GM10248 (cell line): ENCODE measurements at regions not wholly inside any gene's neighbourhood (a gene's known extent, or its start where the extent isn't known, plus 50 kb on each side); places are given as distances from the start of the nearest gene placed in this dataset.

Experiments used
- CTCF ChIA-PET: fragments of 300-600 bp; sonication (Branson Sonifier 250); formaldehyde crosslinking; extraction: SDS; loops from one replicate; lab custom pipeline; 2021; ENCODE audit warnings: antibody characterized with exemption; lab: Yijun Ruan, JAX
- POLR2A ChIA-PET: fragments of 350-650 bp; sonication (Branson Sonifier 250); formaldehyde crosslinking; extraction: SDS; loops from one replicate; lab custom pipeline; 2020; ENCODE audit warnings: antibody characterized with exemption; lab: Yijun Ruan, JAX
- DNase-seq: peaks from one replicate; pipeline ENCODE4 v3.0.0; 2012; ENCODE audit errors: extremely low spot score
- TF ChIP-seq, protein P1 (sequence below): IDR thresholded peaks from 2 replicates; pipeline ENCODE4 v1.5.1; 2012; ENCODE audit warnings: mild to moderate bottlenecking, low read depth; ENCODE audit errors: extremely low read depth, missing control alignments, control extremely low read depth

DNA sequence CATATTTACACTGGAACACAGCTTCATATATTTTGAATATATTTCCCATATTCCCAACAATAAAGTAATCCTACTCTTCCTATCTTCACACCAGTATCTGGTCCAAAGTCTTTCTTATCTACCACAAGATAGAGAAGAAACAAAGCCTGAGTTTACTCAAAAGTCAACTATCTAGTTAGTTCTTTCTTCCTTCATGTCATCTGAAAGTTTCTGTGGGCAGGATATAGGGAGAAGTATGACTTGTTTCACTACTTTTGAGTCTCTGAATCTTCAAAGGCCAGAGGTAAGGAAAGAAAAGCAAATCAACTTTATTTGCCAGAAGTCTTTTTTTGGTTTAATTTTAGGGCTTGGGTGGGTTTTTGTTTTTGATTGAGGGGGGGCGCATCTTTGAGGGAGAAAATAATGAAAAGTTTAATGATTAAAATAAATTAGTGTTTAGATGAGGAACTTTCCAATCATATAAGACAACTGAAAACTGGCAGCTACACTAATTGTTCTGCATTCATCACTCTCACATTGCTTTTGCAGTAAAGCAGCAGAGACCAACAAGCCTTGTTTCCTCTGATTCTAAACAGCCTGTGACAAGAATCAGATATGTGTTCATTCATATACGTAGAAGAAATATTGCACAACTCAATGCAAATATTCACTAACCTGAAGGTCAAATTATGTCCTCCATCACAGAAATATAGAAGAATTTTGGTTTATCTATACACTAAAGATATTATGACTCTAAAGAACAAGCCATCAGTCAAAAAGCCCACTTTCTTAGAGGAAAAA, 421.4 kb downstream of the SHQ1 start:
- TF ChIP-seq, protein P1, sequence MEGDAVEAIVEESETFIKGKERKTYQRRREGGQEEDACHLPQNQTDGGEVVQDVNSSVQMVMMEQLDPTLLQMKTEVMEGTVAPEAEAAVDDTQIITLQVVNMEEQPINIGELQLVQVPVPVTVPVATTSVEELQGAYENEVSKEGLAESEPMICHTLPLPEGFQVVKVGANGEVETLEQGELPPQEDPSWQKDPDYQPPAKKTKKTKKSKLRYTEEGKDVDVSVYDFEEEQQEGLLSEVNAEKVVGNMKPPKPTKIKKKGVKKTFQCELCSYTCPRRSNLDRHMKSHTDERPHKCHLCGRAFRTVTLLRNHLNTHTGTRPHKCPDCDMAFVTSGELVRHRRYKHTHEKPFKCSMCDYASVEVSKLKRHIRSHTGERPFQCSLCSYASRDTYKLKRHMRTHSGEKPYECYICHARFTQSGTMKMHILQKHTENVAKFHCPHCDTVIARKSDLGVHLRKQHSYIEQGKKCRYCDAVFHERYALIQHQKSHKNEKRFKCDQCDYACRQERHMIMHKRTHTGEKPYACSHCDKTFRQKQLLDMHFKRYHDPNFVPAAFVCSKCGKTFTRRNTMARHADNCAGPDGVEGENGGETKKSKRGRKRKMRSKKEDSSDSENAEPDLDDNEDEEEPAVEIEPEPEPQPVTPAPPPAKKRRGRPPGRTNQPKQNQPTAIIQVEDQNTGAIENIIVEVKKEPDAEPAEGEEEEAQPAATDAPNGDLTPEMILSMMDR, result no peak
- ChIA-PET POLR2A (interaction anchor here (1.0 kb wide), 1 partner anchor 16 kb away, joined by 4 read pairs; no protein-coding TSS in a partner anchor), CTCF (interaction anchor here (1.4 kb wide), 1 partner anchor 15 kb away, joined by 4 read pairs; no protein-coding TSS in a partner anchor)
- peak; percentile 34 for DNase-seq

DNA sequence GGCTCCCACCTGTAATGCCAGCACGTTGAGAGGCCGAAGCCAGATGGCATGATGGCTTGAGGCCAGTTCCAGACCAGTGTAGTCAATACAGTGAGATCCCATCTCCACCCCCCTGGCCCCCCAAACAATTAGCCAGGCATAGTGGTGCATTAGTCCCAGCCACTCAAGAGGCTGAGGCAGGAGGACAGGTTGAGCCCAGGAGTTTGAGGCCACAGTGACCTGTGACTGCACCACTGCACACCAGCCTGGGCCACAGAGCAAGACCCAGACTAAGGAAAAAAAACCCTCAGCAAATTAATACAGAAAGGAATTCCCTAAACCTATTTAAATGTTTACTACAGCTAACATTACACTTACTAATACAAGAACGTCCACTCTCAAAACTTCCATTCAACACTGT, 424.6 kb downstream of the SHQ1 start:
- no peak for DNase-seq
- TF ChIP-seq, protein P1, result no peak
- POLR2A ChIA-PET, result no interaction called here
- CTCF ChIA-PET, result interaction anchor here (1.1 to 2.1 kb wide), 2 partner anchors 17 to 18 kb away, joined by 4 to 6 read pairs; no protein-coding TSS in a partner anchor

DNA sequence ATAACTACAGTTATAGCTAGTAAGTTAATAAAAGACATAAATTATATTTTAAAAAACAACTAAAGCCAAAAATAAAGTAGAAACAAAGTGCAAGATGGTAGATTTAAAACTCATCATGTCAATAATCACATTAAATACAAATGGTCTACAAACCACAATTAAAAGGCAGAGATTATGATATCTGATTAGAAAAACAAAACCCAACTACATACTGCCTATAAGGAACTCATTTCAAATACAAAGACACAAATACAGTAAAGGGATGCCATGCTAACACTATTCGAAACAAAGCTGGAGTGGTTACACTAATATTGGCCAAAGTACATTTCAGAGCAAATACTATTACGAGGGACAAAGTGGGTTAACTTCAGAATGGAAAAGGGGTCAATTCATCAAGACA, 426.5 kb downstream of the SHQ1 start:
- ChIA-PET CTCF (interaction anchor here (1.2 to 1.3 kb wide), 2 partner anchors 10 to 30 kb away, joined by 3 read pairs; no protein-coding TSS in a partner anchor), POLR2A (interaction anchor here (0.6 kb wide), 1 partner anchor 161 kb away, joined by 3 read pairs; no protein-coding TSS in a partner anchor)
- DNase-seq, result no peak
- TF ChIP-seq, protein P1, result no peak

DNA sequence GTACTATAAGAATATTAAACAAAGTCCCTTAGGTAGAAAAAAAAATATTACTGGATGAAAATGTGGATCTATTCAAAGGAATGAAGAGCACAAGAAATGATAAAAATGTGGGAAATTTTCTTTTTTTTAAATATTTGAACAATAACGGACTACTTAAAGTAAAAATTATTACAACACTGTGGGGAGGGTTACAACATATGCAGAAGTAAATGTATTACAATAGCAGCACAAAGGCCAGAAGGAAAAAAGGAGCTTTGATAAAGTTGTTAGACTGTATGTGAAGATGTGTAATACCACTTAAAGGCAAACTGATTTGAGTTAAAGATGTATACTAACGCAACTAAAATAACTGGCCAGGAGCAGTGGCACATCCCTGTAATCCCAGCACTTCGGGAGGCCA, 427.1 kb downstream of the SHQ1 start:
- ChIA-PET CTCF (interaction anchor here (1.0 to 1.3 kb wide), 3 partner anchors 9 to 30 kb away, joined by 3 read pairs; no protein-coding TSS in a partner anchor), POLR2A (no interaction called here)
- no peak for DNase-seq

DNA sequence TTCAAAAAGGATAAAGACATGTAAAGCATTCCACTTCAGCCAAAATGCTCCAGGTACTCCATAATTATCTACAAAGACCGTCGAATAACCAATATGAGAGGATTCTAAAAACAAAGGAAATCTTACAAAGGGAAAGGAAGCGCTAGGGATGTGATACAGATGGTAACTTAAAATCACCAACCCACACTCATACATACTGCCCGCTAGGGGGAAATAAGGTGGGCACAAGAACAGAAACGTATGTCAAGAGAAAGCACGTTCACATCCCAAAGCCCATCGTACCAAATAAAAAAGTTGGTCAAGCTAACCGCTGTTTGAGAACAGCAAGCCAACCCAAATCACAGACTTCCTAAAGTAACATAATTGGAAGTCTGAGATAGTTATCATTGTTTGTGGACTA, 429.4 kb downstream of the SHQ1 start:
- CTCF ChIA-PET, result interaction anchor here (1.0 kb wide), 1 partner anchor 16 kb away, joined by 4 read pairs; no protein-coding TSS in a partner anchor
- DNase-seq, result no peak
- POLR2A ChIA-PET, result no interaction called here
- TF ChIP-seq, protein P1, result no peak

More for the DNA sequence above, 427.1 kb downstream of the SHQ1 start:
- TF ChIP-seq, protein P1, result no peak

DNA sequence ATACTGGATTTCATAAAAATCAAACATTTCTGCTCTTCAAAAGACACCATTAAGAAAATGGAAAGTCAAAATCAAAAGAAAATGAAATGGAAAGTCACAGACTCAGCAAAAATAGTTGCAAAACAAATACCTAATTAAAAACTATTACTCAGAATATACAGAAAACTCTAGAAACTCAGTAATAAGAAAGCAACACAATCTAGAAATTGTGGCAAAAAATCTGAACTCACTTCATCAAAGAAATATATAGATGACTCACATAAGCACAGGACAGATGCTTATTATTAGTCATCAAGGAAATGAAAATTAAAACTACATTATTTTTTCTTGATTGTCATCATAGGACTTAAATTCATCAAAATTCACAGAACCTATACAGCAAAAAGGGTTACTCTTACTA, 430.0 kb downstream of the SHQ1 start:
- ChIA-PET CTCF (interaction anchor here (0.9 to 1.6 kb wide), 2 partner anchors 10 to 14 kb away, joined by 3 read pairs; no protein-coding TSS in a partner anchor), POLR2A (no interaction called here)
- DNase-seq, result no peak
- TF ChIP-seq, protein P1, result no peak
